HG02885 (cell line): ENCODE measurements at regions not wholly inside any gene's neighbourhood (a gene's known extent, or its start where the extent isn't known, plus 50 kb on each side); places are given as distances from the start of the nearest gene placed in this dataset.

Experiments used
- ATAC-seq: cut with Tn5 transposase; IDR thresholded peaks from one replicate; pipeline ENCODE4 v1.9.1; 2021; ENCODE audit warnings: mild to moderate bottlenecking; ENCODE audit not compliant: unreplicated experiment, poor library complexity

DNA sequence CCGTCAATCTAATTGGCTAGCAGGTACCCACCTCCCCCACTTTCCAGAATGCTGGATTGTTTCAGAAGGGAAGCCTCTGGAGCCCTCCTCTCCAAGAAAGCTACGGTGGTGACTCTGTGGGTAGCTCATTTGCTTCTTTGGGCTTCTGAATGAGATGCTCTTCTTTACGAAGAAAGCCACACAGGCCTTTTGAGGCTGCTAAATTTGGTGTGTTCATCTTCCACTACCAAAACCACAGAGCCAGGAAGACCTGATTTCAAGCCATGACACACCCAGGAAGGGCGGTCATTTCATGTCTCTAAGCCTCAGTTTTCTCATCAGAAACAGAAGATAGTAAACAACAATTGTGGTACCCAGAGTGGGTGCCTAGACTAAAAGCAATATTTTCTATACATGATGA, 901.2 kb downstream of the KCNMA1 start:
- ATAC-seq = no peak

DNA sequence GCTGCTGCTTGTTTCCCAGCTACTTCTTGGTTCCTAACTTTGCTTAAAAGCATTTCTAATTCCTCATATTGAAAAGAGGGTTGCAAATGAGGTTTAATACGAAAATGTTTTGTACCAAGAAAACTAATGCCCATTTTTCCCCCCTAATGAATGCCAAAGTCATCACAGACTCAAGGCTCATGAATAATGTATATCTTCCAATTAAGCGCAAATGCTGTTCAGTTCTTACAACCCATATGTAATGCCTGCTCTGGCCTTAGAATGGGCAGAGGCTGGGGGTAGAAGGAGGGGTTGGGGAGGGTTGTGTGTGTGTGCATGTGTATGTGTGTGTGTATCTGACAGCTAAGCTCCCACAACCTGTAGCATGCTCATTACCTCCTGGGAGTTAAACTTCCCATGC, 901.7 kb downstream of the KCNMA1 start:
- ATAC-seq = no peak

DNA sequence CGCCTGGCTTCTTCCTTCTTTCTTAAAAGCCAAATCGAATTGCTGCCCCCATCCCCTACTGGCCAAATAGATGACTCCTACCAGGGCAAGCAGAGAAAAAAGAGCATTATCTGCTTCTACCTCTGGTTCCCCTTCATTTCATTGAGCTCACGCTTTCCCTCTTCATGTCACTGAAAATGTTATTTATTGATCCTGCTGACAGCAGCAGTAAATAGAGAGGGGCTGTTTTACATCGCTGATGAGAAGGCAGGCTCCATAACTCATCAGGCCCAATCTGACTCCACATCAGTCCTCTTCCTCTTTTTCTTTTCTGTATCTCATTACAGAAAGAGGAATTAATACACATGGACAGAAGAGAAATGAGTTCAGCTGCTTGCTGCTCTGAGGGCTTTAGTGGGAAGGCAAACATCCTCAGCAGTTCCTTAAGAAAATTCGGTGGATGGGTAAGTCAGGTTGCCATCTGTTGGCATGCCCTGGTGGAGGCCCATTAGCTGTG, 904.1 kb downstream of the KCNMA1 start:
- no peak for ATAC-seq

GRCh38 chr10:76732306-76732705, 905.3 kb downstream of the KCNMA1 start:
- ATAC-seq = no peak

DNA sequence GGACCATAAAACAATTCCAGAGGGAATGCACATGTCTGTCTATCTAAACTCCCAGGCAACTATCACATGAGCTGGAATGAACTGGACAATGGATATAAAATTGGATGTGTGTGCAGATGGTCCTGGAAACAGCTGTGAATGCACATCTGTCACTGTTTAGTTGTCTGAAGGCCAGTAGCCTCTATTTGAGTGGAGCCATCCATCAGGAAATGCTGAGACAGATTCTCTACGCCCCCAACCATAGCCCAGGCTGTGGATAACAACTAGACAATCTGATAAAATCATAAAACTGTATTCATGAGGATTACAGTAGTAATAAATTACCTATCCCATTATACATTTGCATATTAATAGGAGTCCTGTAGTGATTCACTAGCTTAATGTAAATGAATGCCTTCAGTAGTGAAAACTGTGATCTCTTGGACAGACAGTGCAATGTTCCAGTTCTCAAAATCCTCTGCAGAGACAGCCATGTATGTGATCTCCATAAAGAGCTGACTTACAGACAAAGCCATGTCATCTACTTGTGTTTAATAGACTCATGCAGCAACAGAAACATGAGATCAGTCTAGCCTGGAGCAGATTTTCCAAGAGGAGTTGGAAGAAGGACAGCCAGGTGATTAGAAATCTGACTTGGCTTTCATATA, 907.6 kb downstream of the KCNMA1 start:
- ATAC-seq = no peak

DNA sequence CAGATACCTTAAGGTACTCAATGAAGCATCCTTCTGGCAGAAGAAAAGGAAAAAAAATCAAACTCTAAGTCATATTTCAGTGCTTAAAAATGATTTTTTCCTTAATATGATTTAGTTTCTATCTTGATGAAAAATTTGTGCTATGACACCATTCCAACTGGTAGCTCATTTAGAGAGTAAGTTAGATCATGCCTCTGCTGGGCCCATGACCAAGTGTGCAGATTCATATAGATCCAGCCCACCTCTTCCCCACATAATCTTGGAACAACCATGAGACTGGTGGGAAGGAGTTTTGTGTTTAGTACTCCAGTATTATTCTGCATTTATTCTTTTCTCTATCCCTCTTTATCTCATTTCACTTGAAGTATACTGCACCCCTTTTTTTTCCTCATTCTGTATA, 908.3 kb downstream of the KCNMA1 start:
- ATAC-seq = no peak

DNA sequence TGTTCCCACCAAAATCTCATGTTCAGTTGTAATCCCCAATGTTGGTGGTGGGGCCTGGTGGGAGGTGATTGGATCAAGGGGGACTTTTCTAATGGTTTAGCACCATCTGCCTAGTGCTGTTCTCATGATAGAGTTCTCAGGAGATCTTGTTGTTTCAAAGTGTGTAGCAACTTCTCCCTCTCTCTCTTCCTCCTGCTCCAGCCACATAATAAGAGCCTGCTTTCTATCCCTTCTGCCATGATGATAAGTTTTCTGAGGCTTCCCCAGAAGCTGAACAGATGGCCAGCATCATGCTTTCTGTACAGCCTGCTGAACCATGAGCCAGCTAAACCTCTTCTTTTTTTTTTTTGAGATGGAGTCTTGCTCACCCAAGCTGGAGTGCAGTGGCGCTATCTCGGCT, 910.6 kb downstream of the KCNMA1 start:
- ATAC-seq = no peak

GRCh38 chr10:76723844-76724243, 913.8 kb downstream of the KCNMA1 start:
- ATAC-seq = no peak

DNA sequence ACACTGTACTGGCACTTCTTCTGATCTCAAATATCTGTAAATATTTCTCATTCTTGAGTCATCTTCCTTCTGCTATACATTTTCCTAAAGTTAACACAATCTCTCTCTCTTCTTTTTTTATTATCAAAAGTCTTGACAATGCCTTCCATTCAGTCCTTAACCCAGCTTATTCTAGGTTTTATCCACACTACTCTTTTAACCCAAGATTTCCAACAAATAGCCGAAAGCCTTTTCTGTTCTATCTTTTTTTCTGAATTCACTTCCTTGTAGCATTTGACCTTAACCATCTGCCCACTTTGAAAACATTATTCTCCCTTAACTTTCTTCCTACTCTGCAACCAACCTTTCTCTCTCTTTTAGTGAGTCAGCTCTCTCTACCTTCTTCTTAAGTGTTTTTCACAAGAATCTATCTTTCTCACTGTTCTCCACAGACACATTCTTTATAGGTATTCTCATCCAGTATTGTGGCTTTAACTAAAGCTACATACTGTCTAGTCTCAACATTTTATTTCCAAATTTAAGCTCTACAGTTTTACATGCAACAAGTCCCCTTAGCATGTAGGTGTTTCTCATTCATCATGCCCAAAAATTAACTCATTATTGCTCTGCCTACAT, 915.6 kb downstream of the KCNMA1 start:
- no peak for ATAC-seq

- no peak for ATAC-seq
These were observed 918.6 kb downstream of the KCNMA1 start for GRCh38 chr10:76719006-76719405.

- ATAC-seq = no peak
These were observed 920.5 kb downstream of the KCNMA1 start for GRCh38 chr10:76717141-76717540.

- ATAC-seq = no peak
These were observed 926.2 kb downstream of the KCNMA1 start for GRCh38 chr10:76711222-76711997.

DNA sequence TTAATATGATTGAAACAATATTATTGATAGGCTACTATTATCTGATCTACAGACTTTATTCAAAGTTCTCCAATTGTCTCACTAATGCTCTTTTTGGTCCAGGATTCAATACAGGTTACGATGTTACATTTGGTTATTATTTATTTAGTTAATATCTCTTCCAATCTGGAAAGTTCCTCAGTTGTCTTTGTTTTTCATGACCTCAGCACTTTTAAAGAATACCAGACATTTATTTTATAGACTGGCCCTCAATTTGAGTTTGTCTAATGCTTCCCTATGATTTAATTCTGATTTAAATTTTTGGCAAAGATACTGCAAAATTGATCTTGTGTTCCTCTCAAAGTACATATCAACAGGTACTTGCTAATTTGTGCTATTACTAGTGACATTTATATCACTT, 937.4 kb downstream of the KCNMA1 start:
- no peak for ATAC-seq

- ATAC-seq = no peak
These were observed 939.7 kb downstream of the KCNMA1 start for GRCh38 chr10:76697923-76698322.

- ATAC-seq = no peak
These were observed 942.5 kb downstream of the KCNMA1 start for GRCh38 chr10:76695069-76695468.

- no peak for ATAC-seq
These were observed 951.4 kb downstream of the KCNMA1 start for GRCh38 chr10:76686201-76686600.

DNA sequence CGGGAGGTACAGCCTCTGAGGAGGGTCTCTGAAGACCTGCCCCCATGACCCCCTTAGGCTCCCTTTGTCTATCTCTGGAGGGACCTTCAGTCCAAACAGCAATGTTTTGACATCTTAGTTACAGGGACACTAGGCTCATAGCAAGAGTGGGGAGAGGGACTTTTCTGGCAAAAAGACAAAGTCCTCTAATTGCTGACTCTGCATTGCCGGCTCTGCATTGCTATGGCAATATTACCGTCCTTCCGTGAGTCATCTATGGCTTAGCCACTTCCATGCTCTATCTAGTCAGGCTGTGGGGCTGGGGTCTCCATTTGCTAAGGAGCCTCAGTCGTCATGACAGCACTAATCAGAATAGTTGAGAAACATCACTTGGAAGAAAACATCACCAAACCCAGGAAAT, 952.6 kb downstream of the KCNMA1 start:
- no peak for ATAC-seq

- no peak for ATAC-seq
These were observed 956.5 kb downstream of the KCNMA1 start for GRCh38 chr10:76681153-76681552.

DNA sequence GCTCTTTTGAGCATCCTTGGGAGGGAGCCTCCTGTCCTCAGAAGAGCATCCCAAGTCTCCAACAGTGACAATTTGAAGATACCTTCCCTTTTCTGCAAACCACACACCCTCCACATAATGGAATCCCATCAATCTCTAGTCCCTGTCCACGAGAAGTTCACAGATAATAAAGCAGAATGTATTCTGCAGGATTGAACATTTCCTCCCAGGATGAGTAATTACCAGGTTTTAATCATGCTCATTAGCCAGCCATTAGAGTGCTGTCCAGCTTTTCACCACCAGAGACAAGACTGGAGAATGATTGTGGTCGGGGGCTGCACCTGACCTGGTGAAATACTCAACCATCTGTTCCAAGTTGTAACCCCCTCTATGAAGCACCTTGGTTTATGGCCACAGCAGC, 958.6 kb downstream of the KCNMA1 start:
- ATAC-seq = no peak

GRCh38 chr10:76675951-76676587, 961.5 kb downstream of the KCNMA1 start:
- no peak for ATAC-seq

DNA sequence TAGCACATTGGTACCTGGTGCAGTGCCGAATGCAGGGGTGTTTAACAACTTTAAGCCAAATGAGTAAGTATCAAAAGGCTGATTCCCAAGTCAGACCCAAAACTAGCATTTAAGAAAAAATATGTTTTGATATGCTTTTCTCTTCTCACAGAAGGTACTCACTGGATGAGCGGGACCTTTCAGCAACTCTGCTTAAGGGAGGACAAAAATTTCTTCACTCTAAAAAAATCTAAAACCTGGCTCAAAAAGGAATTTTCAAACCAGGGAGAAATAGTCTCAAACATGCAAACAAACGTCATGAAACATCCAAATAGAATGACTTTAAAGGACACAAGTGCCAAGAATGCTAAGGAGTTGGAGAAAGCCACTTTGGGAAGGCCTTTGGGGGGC, 962.1 kb downstream of the KCNMA1 start:
- no peak for ATAC-seq
